Neuronal stem cell (in vitro differentiated cells): ENCODE measurements at regions not wholly inside any gene's neighbourhood (a gene's known extent, or its start where the extent isn't known, plus 50 kb on each side); places are given as distances from the start of the nearest gene placed in this dataset.
A peak's percentile ranks its signal among the peaks of the same experiment; 100 is the strongest.

Source experiments
- DNase-seq: peaks from one replicate; pipeline ENCODE4 v3.0.0-alpha.2; 2013; ENCODE audit warnings: low spot score
- H2AFZ ChIP-seq: one replicate; pipeline ENCODE4 v1.6.1; 2013; ENCODE audit warnings: mild to moderate bottlenecking, low read length, inconsistent platforms
- H2AK5ac ChIP-seq: 2 replicates; pipeline ENCODE4 v1.6.1; 2013; ENCODE audit warnings: low read depth, mild to moderate bottlenecking, inconsistent platforms, low read length, moderate library complexity, mixed read lengths
- H2BK120ac ChIP-seq: 2 replicates; pipeline ENCODE4 v1.6.1; 2013; ENCODE audit warnings: low read depth, mild to moderate bottlenecking, inconsistent platforms, low read length, moderate library complexity, mixed read lengths
- H2BK12ac ChIP-seq: one replicate; pipeline ENCODE4 v1.6.1; 2013; ENCODE audit warnings: low read length, inconsistent platforms
- H2BK15ac ChIP-seq: 2 replicates; pipeline ENCODE4 v1.6.1; 2013; ENCODE audit warnings: mild to moderate bottlenecking, low read length, inconsistent platforms, mixed read lengths
- H2BK5ac ChIP-seq: one replicate; pipeline ENCODE4 v1.6.1; 2013; ENCODE audit warnings: inconsistent platforms, mild to moderate bottlenecking, low read length, moderate library complexity
- H3K14ac ChIP-seq: one replicate; pipeline ENCODE4 v1.6.1; 2013; ENCODE audit warnings: low read length, inconsistent platforms
- H3K18ac ChIP-seq: 2 replicates; pipeline ENCODE4 v1.6.1; 2013; ENCODE audit warnings: low read length, inconsistent platforms
- H3K23ac ChIP-seq: 2 replicates; pipeline ENCODE4 v1.6.1; 2013; ENCODE audit warnings: low read depth, mild to moderate bottlenecking, mixed read lengths, low read length, inconsistent platforms; ENCODE audit not compliant: poor library complexity
- H3K27ac ChIP-seq: replicated peaks from 3 replicates; pipeline ENCODE4 v1.5.1; 2013; ENCODE audit warnings: low read length, inconsistent platforms
- H3K27me3 ChIP-seq, 3 experiments: 2 replicates each; pipeline ENCODE4 v1.6.1; 2013; ENCODE audit warnings: low read length in 3 of 3, mild to moderate bottlenecking in 2 of 3, inconsistent platforms in 1 of 3, low read depth in 1 of 3, mixed read lengths in 1 of 3, moderate library complexity in 1 of 3; ENCODE audit not compliant: control insufficient read depth in 3 of 3, insufficient read depth in 3 of 3
- H3K36me3 ChIP-seq, 2 donors: replicated peaks in 1 of 2; 2 replicates each; pipeline ENCODE4 v1.6.1; 2013; ENCODE audit warnings: low read length in 2 of 2; ENCODE audit not compliant: control insufficient read depth in 2 of 2, insufficient read depth in 2 of 2
- H3K4ac ChIP-seq: 2 replicates; pipeline ENCODE4 v1.6.1; 2013; ENCODE audit warnings: inconsistent platforms, mild to moderate bottlenecking, low read length, moderate library complexity
- H3K4me1 ChIP-seq, 2 donors: 1 replicate in 1 of 2; 2 replicates in 1 of 2; pipeline ENCODE4 v1.6.1; 2013; ENCODE audit warnings: low read length in 2 of 2, low read depth in 1 of 2; ENCODE audit not compliant: control insufficient read depth in 2 of 2, insufficient read depth in 1 of 2
- H3K4me2 ChIP-seq: one replicate; pipeline ENCODE4 v1.6.1; 2013; ENCODE audit warnings: mild to moderate bottlenecking, low read length, inconsistent platforms; ENCODE audit not compliant: insufficient read depth, poor library complexity, severe bottlenecking
- H3K4me3 ChIP-seq, 2 donors: 2 replicates each; pipeline ENCODE4 v1.5.1; 2013; ENCODE audit warnings: low read length in 2 of 2, mild to moderate bottlenecking in 2 of 2, inconsistent platforms in 1 of 2, moderate library complexity in 1 of 2
- H3K79me1 ChIP-seq: one replicate; pipeline ENCODE4 v1.6.1; 2013; ENCODE audit warnings: low read depth, mild to moderate bottlenecking, inconsistent platforms, low read length, moderate library complexity
- H3K9ac ChIP-seq: one replicate; pipeline ENCODE4 v1.6.1; 2013; ENCODE audit warnings: mild to moderate bottlenecking, low read depth, low read length, inconsistent platforms; ENCODE audit not compliant: poor library complexity
- H3K9me3 ChIP-seq, 2 donors: replicated peaks in 1 of 2; 2 replicates each; pipeline versions ENCODE3 to v1.6.1; 2013; ENCODE audit warnings: low read length in 2 of 2, mild to moderate bottlenecking in 2 of 2, inconsistent platforms in 1 of 2, low read depth in 1 of 2, mixed read lengths in 1 of 2, moderate library complexity in 1 of 2; ENCODE audit not compliant: control insufficient read depth in 2 of 2, insufficient read depth in 1 of 2
- H4K8ac ChIP-seq: one replicate; pipeline ENCODE4 v1.6.1; 2013; ENCODE audit warnings: low read depth, mild to moderate bottlenecking, inconsistent platforms, low read length, moderate library complexity
- H4K91ac ChIP-seq: one replicate; pipeline ENCODE4 v1.6.1; 2013; ENCODE audit warnings: low read length, low read depth, mild to moderate bottlenecking, inconsistent platforms; ENCODE audit not compliant: poor library complexity
- WGBS, 2 donors: extraction: QIAGEN DNeasy Blood & Tissue Kit; methylation state at CpG; one replicate each; pipeline ENCODE4 v1.1.7; 2013; ENCODE audit warnings: missing lambda C conversion rate in 2 of 2, mixed read lengths in 1 of 2; ENCODE audit not compliant: insufficient read length in 2 of 2, insufficient replicate concordance in 1 of 2; ENCODE audit errors: extremely low coverage in 2 of 2; 5-methylcytosine and 5-hydroxymethylcytosine counted together

DNA sequence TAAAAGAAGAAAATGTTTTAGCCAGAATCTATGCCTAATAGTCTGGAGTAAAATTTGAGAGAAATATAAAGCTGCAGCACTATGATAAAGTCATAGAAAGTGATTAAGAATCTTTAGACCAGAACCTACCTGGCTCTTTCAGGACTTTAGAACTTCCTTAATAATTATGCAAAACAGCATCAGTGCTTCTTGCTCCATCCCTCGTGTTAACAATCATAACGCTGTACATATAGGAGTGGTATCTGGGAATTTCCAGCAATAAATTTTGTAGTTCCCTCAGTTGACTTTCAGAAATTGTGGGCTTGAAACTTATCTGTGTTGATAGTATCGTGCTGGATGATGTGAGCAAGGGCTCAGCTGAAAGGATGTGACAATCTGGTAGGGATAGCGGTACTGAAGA is 102.1 kb upstream of the RASGEF1B start:
- no peaks in the 10 kb centered on the region for H3K4me1 ChIP-seq
- no peak overlapping the region for H3K4me2 ChIP-seq
- H3K9ac ChIP-seq: no peak overlapping the region
- no peaks in the 10 kb centered on the region for H3K36me3 ChIP-seq
- no peak for DNase-seq
- no peak overlapping the region for H3K23ac ChIP-seq
- H2AFZ ChIP-seq: no peak overlapping the region
- no peak overlapping the region for H2BK15ac ChIP-seq
- H3K4ac ChIP-seq: no peak overlapping the region
- H3K4me3 ChIP-seq: no peak overlapping the region
- H3K18ac ChIP-seq: no peak overlapping the region
- H3K79me1 ChIP-seq: no peaks in the 10 kb centered on the region
- no peak overlapping the region for H2BK12ac ChIP-seq
- no peaks in the 10 kb centered on the region for H3K9me3 ChIP-seq
- no peak overlapping the region for H3K27ac ChIP-seq
- H4K91ac ChIP-seq: no peak overlapping the region
- H2BK120ac ChIP-seq: no peak overlapping the region
- WGBS, 2 donors: no CpG with 5 or more reads among the region's 4 CpGs
- no peak overlapping the region for H2AK5ac ChIP-seq
- no peak overlapping the region for H4K8ac ChIP-seq
- no peak overlapping the region for H3K14ac ChIP-seq
- H2BK5ac ChIP-seq: no peak overlapping the region
- no peaks in the 10 kb centered on the region for H3K27me3 ChIP-seq

DNA sequence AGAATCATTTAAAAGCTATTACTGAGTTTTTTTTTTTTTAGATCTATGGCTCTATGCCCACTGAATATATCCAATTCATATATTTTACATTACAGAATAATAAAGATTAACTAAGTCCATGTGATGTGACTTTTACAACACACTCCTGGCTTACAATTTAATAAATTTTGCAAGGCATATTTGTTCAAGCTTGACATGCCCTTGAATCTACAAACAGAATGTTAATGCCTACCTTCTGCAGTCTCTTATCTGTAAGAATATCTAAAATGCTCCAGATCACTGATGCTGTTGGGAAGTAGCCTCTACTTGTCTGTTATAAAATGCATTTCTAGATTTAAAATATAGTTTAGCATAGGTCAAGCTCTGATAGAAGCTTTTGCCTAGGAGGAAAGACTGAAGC is 100.7 kb upstream of the RASGEF1B start:
- Histone ChIP-seq H3K9me3 (no peaks in the 10 kb centered on the region), H3K23ac (no peak overlapping the region), H3K27ac (no peak overlapping the region), H3K36me3 (no peaks in the 10 kb centered on the region), H4K91ac (no peak overlapping the region), H2AK5ac (no peak overlapping the region), H3K79me1 (no peaks in the 10 kb centered on the region), H2BK5ac (no peak overlapping the region), H2BK12ac (no peak overlapping the region), H3K4me2 (no peak overlapping the region), H2BK120ac (no peak overlapping the region), H2BK15ac (no peak overlapping the region), H4K8ac (no peak overlapping the region), H3K14ac (no peak overlapping the region), H3K18ac (no peak overlapping the region), H3K9ac (no peak overlapping the region), H3K27me3 (no peaks in the 10 kb centered on the region), H3K4ac (no peak overlapping the region), H2AFZ (no peak overlapping the region), H3K4me3 (no peak overlapping the region), H3K4me1 (no peaks in the 10 kb centered on the region)
- no peak for DNase-seq

DNA sequence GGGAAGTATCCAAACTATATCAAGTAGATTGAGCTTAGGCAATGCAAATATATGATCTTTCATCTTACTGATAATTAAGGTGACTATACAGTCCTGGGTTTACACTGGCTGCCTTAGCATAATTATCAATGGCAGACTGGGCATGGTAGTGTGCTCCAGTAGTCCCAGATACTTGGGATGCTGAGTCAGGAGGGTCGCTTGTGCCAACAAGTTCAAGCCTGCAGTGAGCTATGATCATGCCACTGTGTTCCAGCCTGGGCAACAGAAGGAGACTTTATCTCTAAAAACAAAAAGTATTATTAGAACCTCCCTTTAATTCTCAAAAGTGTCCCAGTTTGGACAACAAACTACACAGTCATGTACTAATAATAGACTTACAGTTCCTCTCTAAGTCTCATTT is 99.4 kb upstream of the RASGEF1B start:
- Histone ChIP-seq H3K79me1 (no peaks in the 10 kb centered on the region), H3K23ac (no peak overlapping the region), H2AFZ (no peak overlapping the region), H2BK5ac (no peak overlapping the region), H3K4me1 (peaks cover 0 to under 1% of the 10 kb centered on the region in 2 donors), H3K27me3 (no peaks in the 10 kb centered on the region), H2BK120ac (no peak overlapping the region), H4K8ac (no peak overlapping the region), H3K36me3 (no peaks in the 10 kb centered on the region), H4K91ac (no peak overlapping the region), H2AK5ac (no peak overlapping the region), H3K4ac (no peak overlapping the region), H3K27ac (no peak overlapping the region), H3K14ac (no peak overlapping the region), H3K4me3 (no peak overlapping the region), H3K9ac (no peak overlapping the region), H3K4me2 (no peak overlapping the region), H3K18ac (no peak overlapping the region), H3K9me3 (no peaks in the 10 kb centered on the region), H2BK15ac (no peak overlapping the region), H2BK12ac (no peak overlapping the region)
- no CpG with 5 or more reads among the region's 1 CpG for WGBS, 2 donors
- DNase-seq: no peak

- Histone ChIP-seq H3K27me3 (no peaks in the 10 kb centered on the region), H2BK120ac (no peak overlapping the region), H3K9ac (no peak overlapping the region), H3K4me2 (no peak overlapping the region), H2AFZ (peak overlapping the region; percentile 77), H3K9me3 (no peaks in the 10 kb centered on the region), H3K14ac (no peak overlapping the region), H3K4me3 (no peak overlapping the region), H2BK15ac (no peak overlapping the region), H4K8ac (no peak overlapping the region), H4K91ac (no peak overlapping the region), H3K4me1 (peaks cover 0 to 7% of the 10 kb centered on the region in 2 donors), H3K36me3 (no peaks in the 10 kb centered on the region), H2AK5ac (no peak overlapping the region), H3K23ac (no peak overlapping the region), H2BK12ac (no peak overlapping the region), H3K79me1 (no peaks in the 10 kb centered on the region), H2BK5ac (no peak overlapping the region), H3K18ac (no peak overlapping the region), H3K27ac (no peak overlapping the region), H3K4ac (no peak overlapping the region)
- DNase-seq: no peak
- WGBS, 2 donors: no CpG with 5 or more reads among the region's 5 CpGs
These were observed 94.5 kb upstream of the RASGEF1B start for GRCh38 chr4:81566161-81566591.
